ENCODE measurements at regions not wholly inside any gene's neighbourhood (a gene's known extent, or its start where the extent isn't known, plus 50 kb on each side); places are given as distances from the start of the nearest gene placed in this dataset.

- DNase-seq, result no peak
Measured at GRCh38 chr15:36208868-36209582, 370.4 kb upstream of the CDIN1 start.

- no peak for DNase-seq
Measured at GRCh38 chr15:36210426-36210825, 369.0 kb upstream of the CDIN1 start.

GRCh38 chr15:36218322-36218721, 361.1 kb upstream of the CDIN1 start:
- no peak for DNase-seq

- DNase-seq, result no peak
Measured at GRCh38 chr15:36218991-36219390, 360.4 kb upstream of the CDIN1 start.

- DNase-seq, result no peak
Measured at GRCh38 chr15:36221992-36222391, 357.4 kb upstream of the CDIN1 start.

GRCh38 chr15:36230776-36231175, 348.6 kb upstream of the CDIN1 start:
- no peak for DNase-seq

GRCh38 chr15:36232491-36232890, 346.9 kb upstream of the CDIN1 start:
- DNase-seq, result no peak

GRCh38 chr15:36234743-36235142, 344.7 kb upstream of the CDIN1 start:
- no peak for DNase-seq

- DNase-seq, result no peak
Measured at GRCh38 chr15:36235173-36235572, 344.3 kb upstream of the CDIN1 start.

- no peak for DNase-seq
Measured at GRCh38 chr15:36239509-36239908, 339.9 kb upstream of the CDIN1 start.

- no peak for DNase-seq
Measured at GRCh38 chr15:36251450-36251849, 328.0 kb upstream of the CDIN1 start.

GRCh38 chr15:36252146-36252711, 327.2 kb upstream of the CDIN1 start:
- DNase-seq, result no peak

GRCh38 chr15:36254426-36254825, 325.0 kb upstream of the CDIN1 start:
- DNase-seq, result no peak

GRCh38 chr15:36256404-36256807, 323.0 kb upstream of the CDIN1 start:
- DNase-seq, result no peak

GRCh38 chr15:36263666-36264065, 315.8 kb upstream of the CDIN1 start:
- DNase-seq, result no peak

- DNase-seq, result no peak
Measured at GRCh38 chr15:36265422-36265821, 314.0 kb upstream of the CDIN1 start.

- DNase-seq, result no peak
Measured at GRCh38 chr15:36271048-36271447, 308.4 kb upstream of the CDIN1 start.

GRCh38 chr15:36275656-36276055, 303.8 kb upstream of the CDIN1 start:
- DNase-seq, result no peak

- no peak for DNase-seq
Measured at GRCh38 chr15:36278219-36278618, 301.2 kb upstream of the CDIN1 start.

GRCh38 chr15:36282821-36283220, 296.6 kb upstream of the CDIN1 start:
- DNase-seq, result no peak

- DNase-seq, result no peak
Measured at GRCh38 chr15:36284911-36285310, 294.5 kb upstream of the CDIN1 start.

GRCh38 chr15:36291501-36291900, 287.9 kb upstream of the CDIN1 start:
- no peak for DNase-seq

GRCh38 chr15:36294359-36294758, 285.1 kb upstream of the CDIN1 start:
- DNase-seq, result no peak

- no peak for DNase-seq
Measured at GRCh38 chr15:36301947-36302346, 277.5 kb upstream of the CDIN1 start.

GRCh38 chr15:36313021-36313420, 266.4 kb upstream of the CDIN1 start:
- no peak for DNase-seq

All from SHP77 treated with DMSO at 0.1 percent for 48 hours (cell line).